K562 (cell line): ENCODE measurements at regions not wholly inside any gene's neighbourhood (a gene's known extent, or its start where the extent isn't known, plus 50 kb on each side); places are given as distances from the start of the nearest gene placed in this dataset.
"Not testable (repeated sequence)": the region's sequence is repeated elsewhere in the genome, so short reads cannot be mapped to it uniquely, and the experiment has no call there.

Source experiments
- ATAC-seq: fragments of 200-7000 bp; cut with Tn5 transposase; 3 replicates; pipeline ENCODE4 v1.9.1; 2020; ENCODE audit warnings: moderate library complexity
- BruUV-seq: library from RNA; stranded (reverse); fragments of 400-500 nt; replicated peaks from 2 replicates; lab custom pipeline; 2021; lab: Mats Ljungman, UMichigan
- CTCF ChIA-PET: fragments of 300-600 bp; formaldehyde crosslinking; extraction: SDS; loops from one replicate; lab custom pipeline; 2021; ENCODE audit warnings: low intra/inter-chr PET ratio; lab: Yijun Ruan, JAX
- POLR2A ChIA-PET: fragments of 300-600, 350-650 bp; sonication (Branson Sonifier 250); formaldehyde crosslinking; extraction: SDS; loops from one replicate; lab custom pipeline; 2021; ENCODE audit warnings: antibody characterized with exemption, inconsistent platforms; lab: Yijun Ruan, JAX
- DNase-seq, 4 experiments: peaks; one replicate each; pipeline versions ENCODE4 v3.0.0 to v3.0.0-alpha.2; 2011 to 2018; ENCODE audit warnings: low spot score in 3 of 4, mixed read lengths in 3 of 4; ENCODE audit errors: extremely low read depth in 1 of 4
- FAIRE-seq: peaks from 2 replicates; lab custom pipeline; 2011; peaks lifted over from hg19 to GRCh38; lab: Jason Lieb, UNC
- H2AFZ ChIP-seq: 2 replicates; pipeline ENCODE4 v1.6.0; 2011; ENCODE audit warnings: low read depth, low read length, control low read depth, inconsistent platforms
- H3K27ac ChIP-seq: fragments of 200-600 bp; 3 replicates; pipeline ENCODE4 v1.8.0; 2011; ENCODE audit warnings: low read depth, mild to moderate bottlenecking, control low read depth, inconsistent platforms, low read length, moderate library complexity, mixed read lengths; ENCODE audit errors: extremely low read depth
- H3K27me3 ChIP-seq, 2 experiments: fragments of 300-600 bp in 1 of 2; 2 replicates in 1 of 2; 3 replicates in 1 of 2; pipeline versions ENCODE4 v1.6.0 to v1.8.0; 2011; ENCODE audit warnings: inconsistent platforms in 2 of 2, low read length in 2 of 2, mild to moderate bottlenecking in 1 of 2, mixed read lengths in 1 of 2, moderate library complexity in 1 of 2; ENCODE audit not compliant: control insufficient read depth in 2 of 2, insufficient read depth in 2 of 2
- H3K36me3 ChIP-seq: fragments of 300-600 bp; 3 replicates; pipeline ENCODE4 v1.8.0; 2011; ENCODE audit warnings: mild to moderate bottlenecking, low read length, inconsistent platforms; ENCODE audit not compliant: control insufficient read depth, insufficient read depth
- H3K4me1 ChIP-seq, 2 experiments: fragments of 200-600 bp in 1 of 2; replicated peaks in 1 of 2; 2 replicates in 1 of 2; 3 replicates in 1 of 2; pipeline versions ENCODE4 v1.5.1 to v1.8.0; 2011; ENCODE audit warnings: inconsistent platforms in 2 of 2, low read length in 2 of 2, mild to moderate bottlenecking in 1 of 2, mixed read lengths in 1 of 2, moderate library complexity in 1 of 2; ENCODE audit not compliant: control insufficient read depth in 2 of 2, insufficient read depth in 2 of 2
- H3K4me2 ChIP-seq: 2 replicates; pipeline ENCODE4 v1.6.1; 2011; ENCODE audit warnings: low read length, control low read depth, inconsistent platforms, mixed read lengths; ENCODE audit not compliant: insufficient read depth
- H3K4me3 ChIP-seq: fragments of 200-600 bp; sonication (generic), shearing (Covaris generic); 2 replicates; pipeline ENCODE4 v1.5.1; 2016; ENCODE audit warnings: control low read depth, inconsistent platforms
- H3K79me2 ChIP-seq: fragments of 200-600 bp; 3 replicates; pipeline ENCODE4 v1.8.0; 2011; ENCODE audit warnings: low read length, inconsistent platforms; ENCODE audit not compliant: control insufficient read depth, insufficient read depth
- H3K9ac ChIP-seq, 2 experiments: 2 replicates each; pipeline versions ENCODE4 v1.6.0 to v1.6.1; 2011; ENCODE audit warnings: low read depth in 2 of 2, low read length in 2 of 2, control low read depth in 1 of 2, inconsistent platforms in 1 of 2, mild to moderate bottlenecking in 1 of 2, mixed read lengths in 1 of 2; ENCODE audit not compliant: insufficient read depth in 1 of 2
- H3K9me1 ChIP-seq: one replicate; pipeline ENCODE4 v1.6.0; 2011; ENCODE audit warnings: inconsistent platforms, mild to moderate bottlenecking, low read length, moderate library complexity; ENCODE audit not compliant: control insufficient read depth, insufficient read depth
- H3K9me3 ChIP-seq: replicated peaks from 2 replicates; pipeline ENCODE4 v1.5.1; 2011; ENCODE audit warnings: low read depth, low read length, inconsistent platforms; ENCODE audit not compliant: control insufficient read depth, insufficient read depth
- H4K20me1 ChIP-seq: replicated peaks from 2 replicates; pipeline ENCODE4 v1.6.1; 2011; ENCODE audit warnings: low read length, inconsistent platforms, mixed read lengths; ENCODE audit not compliant: control insufficient read depth, insufficient read depth
- NCOA2 ChIP-seq, 2 experiments: fragments of 450-650 bp; IDR thresholded peaks; 2 replicates each; pipeline ENCODE4 v1.6.1; 2018; ENCODE audit warnings: mild to moderate bottlenecking in 2 of 2, moderate library complexity in 1 of 2; ENCODE audit not compliant: partially characterized antibody in 2 of 2
- WGBS: fragments of 100-300 bp; shearing (Covaris generic); methylation state at CpG from one replicate; pipeline ENCODE4 v1.1.6; 2016; ENCODE audit warnings: low coverage, mixed read lengths; ENCODE audit not compliant: insufficient coverage; ENCODE audit errors: missing lambda C conversion rate; 5-methylcytosine and 5-hydroxymethylcytosine counted together
- in situ Hi-C: fragments of 300-500 bp; cut with MboI; formaldehyde crosslinking; loops from 4 replicates; pipeline ENCODE4 v1.15.0; 2018; ENCODE audit warnings: inconsistent platforms, mixed read lengths
- intact Hi-C: fragments of 100-400 bp; cut with micrococcal nuclease; formaldehyde crosslinking; loops from 2 replicates; pipeline ENCODE4 v1.14.2; 2022

GRCh38 chr11:112538534-112539280, 278.0 kb upstream of the PLET1 start:
- FAIRE-seq = no peak
- ATAC-seq = no peak
- Histone ChIP-seq H4K20me1 (no peaks in the 10 kb centered on the region; the same call in 1 of the 2 replicates), H3K9me1 (no peaks in the 10 kb centered on the region), H3K9me3 (no peaks in the 10 kb centered on the region), H3K4me3 (no peak overlapping the region), H3K27ac (no peak overlapping the region), H3K4me1 (no peaks in the 10 kb centered on the region), H3K4me2 (no peak overlapping the region), H3K27me3 (no peaks in the 10 kb centered on the region; a peak in 1 of 5 replicates), H3K9ac (no peak overlapping the region), H2AFZ (no peak overlapping the region), H3K36me3 (no peaks in the 10 kb centered on the region), H3K79me2 (no peaks in the 10 kb centered on the region)
- intact Hi-C loops = no loop called here
- under 1% methylated on average over 7 of the region's 7 CpGs for WGBS
- no peak for DNase-seq
- CTCF ChIA-PET = interaction anchor here (0.5 kb wide), 1 partner anchor 118 kb away, joined by 3 read pairs; no protein-coding TSS in a partner anchor
- no TSS peak for BruUV-seq
- no peak for TF ChIP-seq NCOA2 (IDR thresholded peaks at IDR 0.05; ENCODE audit: partially characterized antibody in 2 of 2)
- in situ Hi-C loops = no loop called here
- POLR2A ChIA-PET = interaction anchor here (0.7 kb wide), 1 partner anchor 23 kb away, joined by 4 read pairs; no protein-coding TSS in a partner anchor

GRCh38 chr11:112539281-112539555, 278.6 kb upstream of the PLET1 start:
- H3K9me3 ChIP-seq, H2AFZ ChIP-seq, BruUV-seq, H3K9ac ChIP-seq, FAIRE-seq, ATAC-seq, H3K36me3 ChIP-seq, H3K79me2 ChIP-seq, H3K4me3 ChIP-seq, in situ Hi-C loops, H3K4me2 ChIP-seq, H4K20me1 ChIP-seq, H3K9me1 ChIP-seq, intact Hi-C loops, H3K27me3 ChIP-seq, H3K27ac ChIP-seq, CTCF ChIA-PET, H3K4me1 ChIP-seq, DNase-seq: not testable (repeated sequence)
- WGBS = 0% methylated on average over 1 of the region's 1 CpG
- POLR2A ChIA-PET = interaction anchor here (0.7 kb wide), 1 partner anchor 23 kb away, joined by 4 read pairs; no protein-coding TSS in a partner anchor
